B cell (primary cell): ENCODE measurements at regions not wholly inside any gene's neighbourhood (a gene's known extent, or its start where the extent isn't known, plus 50 kb on each side); places are given as distances from the start of the nearest gene placed in this dataset.

Source experiments
- ATAC-seq: fragments of 200-7000 bp; cut with Tn5 transposase; one replicate; pipeline ENCODE4 v1.10.0; 2021; ENCODE audit warnings: low read depth, mild to moderate bottlenecking, moderate number of reproducible peaks, moderate library complexity
- CTCF ChIA-PET: fragments of 350-600 bp; sonication (Branson Sonifier 250); formaldehyde crosslinking; loops from one replicate; lab custom pipeline; 2021; ENCODE audit warnings: antibody characterized with exemption, inconsistent platforms; lab: Charles Lee
- POLR2A ChIA-PET: fragments of 350-600 bp; sonication (Branson Sonifier 250); formaldehyde crosslinking; loops from one replicate; lab custom pipeline; 2021; ENCODE audit warnings: antibody characterized with exemption; lab: Charles Lee
- DNase-seq: peaks from one replicate; pipeline ENCODE4 v3.0.0; 2013
- H2AFZ ChIP-seq: 2 replicates; pipeline ENCODE4 v1.6.1; 2012; ENCODE audit warnings: mild to moderate bottlenecking, low read depth, low read length; ENCODE audit not compliant: insufficient read depth, poor library complexity, severe bottlenecking
- H3K27ac ChIP-seq, 2 donors: 1 replicate in 1 of 2; 2 replicates in 1 of 2; pipeline ENCODE4 v1.5.1; 2012 to 2013; ENCODE audit warnings: low read length in 2 of 2, mild to moderate bottlenecking in 2 of 2, moderate library complexity in 1 of 2
- H3K27me3 ChIP-seq, 4 experiments: fragments of 200-600 bp in 1 of 4; sonication (generic) in 1 of 4; replicated peaks in 1 of 4; 1 replicate in 2 of 4; 2 replicates in 2 of 4; pipeline versions ENCODE4 v1.6.1 to v1.7.0; 2013 to 2016; ENCODE audit warnings: low read length in 3 of 4, mild to moderate bottlenecking in 2 of 4, mixed read lengths in 1 of 4, moderate library complexity in 1 of 4; ENCODE audit not compliant: insufficient read depth in 4 of 4, control insufficient read depth in 3 of 4; ENCODE audit errors: control extremely low read depth in 1 of 4
- H3K36me3 ChIP-seq, 2 experiments: replicated peaks in 1 of 2; 1 replicate in 1 of 2; 2 replicates in 1 of 2; pipeline versions ENCODE4 v1.6.1 to v1.7.1; 2013; ENCODE audit warnings: low read length in 1 of 2; ENCODE audit not compliant: insufficient read depth in 2 of 2, control insufficient read depth in 1 of 2; ENCODE audit errors: control extremely low read depth in 1 of 2, extremely low read depth in 1 of 2
- H3K4me1 ChIP-seq, 2 donors: fragments of 200-600 bp in 1 of 2; sonication (generic) in 1 of 2; 1 replicate in 1 of 2; 2 replicates in 1 of 2; pipeline versions ENCODE4 v1.5.1 to v1.6.1; 2013 to 2017; ENCODE audit warnings: low read length in 2 of 2; ENCODE audit not compliant: control insufficient read depth in 2 of 2, insufficient read depth in 2 of 2
- H3K4me2 ChIP-seq: replicated peaks from 2 replicates; pipeline ENCODE3; 2012; ENCODE audit warnings: mild to moderate bottlenecking, low read depth, low read length; ENCODE audit not compliant: poor library complexity, severe bottlenecking
- H3K4me3 ChIP-seq, 5 experiments: fragments of 200-600 bp in 1 of 5; sonication (generic) in 1 of 5; 1 replicate in 3 of 5; 2 replicates in 2 of 5; pipeline versions ENCODE4 v1.5.1 to v1.7.0; 2011 to 2016; ENCODE audit warnings: low read length in 4 of 5, mild to moderate bottlenecking in 4 of 5, low read depth in 2 of 5, control low read depth in 1 of 5, moderate library complexity in 1 of 5; ENCODE audit not compliant: insufficient read depth in 1 of 5; ENCODE audit errors: control extremely low read depth in 1 of 5, extremely low read depth in 1 of 5
- H3K79me2 ChIP-seq: fragments of 200-600 bp; sonication (generic); one replicate; pipeline ENCODE4 v1.6.0; 2016; ENCODE audit warnings: low read length; ENCODE audit not compliant: control insufficient read depth, insufficient read depth
- H3K9ac ChIP-seq: fragments of 200-600 bp; sonication (generic); 2 replicates; pipeline ENCODE4 v1.6.1; 2017; ENCODE audit warnings: mild to moderate bottlenecking, low read length, moderate library complexity
- H3K9me3 ChIP-seq, 3 donors: one replicate each; pipeline versions ENCODE4 v1.6.1 to v1.7.1; 2013; ENCODE audit warnings: low read length in 2 of 3; ENCODE audit not compliant: control insufficient read depth in 2 of 3, insufficient read depth in 1 of 3; ENCODE audit errors: control extremely low read depth in 1 of 3
- H4K20me1 ChIP-seq: 2 replicates; pipeline ENCODE4 v1.6.0; 2012; ENCODE audit warnings: mild to moderate bottlenecking, low read length; ENCODE audit not compliant: insufficient read depth, control insufficient read depth, poor library complexity, severe bottlenecking
- H3K27ac Mint-ChIP-seq: one replicate; pipeline ENCODE4 v1.8.0; 2021; ENCODE audit warnings: mixed read lengths
- H3K27me3 Mint-ChIP-seq: one replicate; pipeline ENCODE4 v1.8.0; 2021; ENCODE audit warnings: mixed read lengths
- H3K4me1 Mint-ChIP-seq: one replicate; pipeline ENCODE4 v1.8.0; 2021; ENCODE audit warnings: mixed read lengths
- H3K4me3 Mint-ChIP-seq: one replicate; pipeline ENCODE4 v1.8.0; 2021; ENCODE audit warnings: mixed read lengths
- H3K9me3 Mint-ChIP-seq: one replicate; pipeline ENCODE4 v1.8.0; 2022; ENCODE audit warnings: mixed read lengths; ENCODE audit not compliant: insufficient read depth
- CTCF ChIP-seq: fragments of 200-600 bp; IDR thresholded peaks from one replicate; pipeline ENCODE4 v1.8.0; 2022; ENCODE audit warnings: antibody characterized with exemption, mild to moderate bottlenecking
- EZH2 ChIP-seq: IDR thresholded peaks from 2 replicates; pipeline ENCODE4 v1.6.1; 2012; ENCODE audit warnings: borderline replicate concordance, low read depth, mild to moderate bottlenecking, moderate library complexity, low read length; ENCODE audit not compliant: insufficient read depth, poor library complexity, severe bottlenecking
- WGBS: methylation state at CpG from one replicate; pipeline ENCODE4 v1.1.5; 2013; ENCODE audit warnings: missing lambda C conversion rate; ENCODE audit not compliant: insufficient coverage; 5-methylcytosine and 5-hydroxymethylcytosine counted together
- intact Hi-C: fragments of 100-400 bp; cut with micrococcal nuclease; formaldehyde crosslinking; loops from one replicate; pipeline ENCODE4 v1.10.0; 2022

GRCh38 chr21:16619281-16619680 is 889.5 kb downstream of the USP25 start:
- intact Hi-C loops = no loop called here
- Mint-ChIP-seq H3K4me1 (no peaks in the 10 kb centered on the region), H3K9me3 (peaks cover 12% of the 10 kb centered on the region), H3K4me3 (no peak overlapping the region), H3K27me3 (no peaks in the 10 kb centered on the region), H3K27ac (no peak overlapping the region)
- Histone ChIP-seq H3K27me3 (no peaks in the 10 kb centered on the region), H4K20me1 (no peaks in the 10 kb centered on the region), H3K4me2 (no peak overlapping the region), H3K4me3 (no peak overlapping the region), H3K27ac (no peak overlapping the region), H3K9me3 (peaks cover 0 to 5% (median 0%) of the 10 kb centered on the region in 3 donors), H3K36me3 (no peaks in the 10 kb centered on the region), H3K79me2 (no peaks in the 10 kb centered on the region), H3K4me1 (no peaks in the 10 kb centered on the region), H3K9ac (no peak overlapping the region), H2AFZ (no peak overlapping the region)
- ChIA-PET CTCF (no interaction called here), POLR2A (no interaction called here)
- ATAC-seq (no peak), DNase-seq (no peak)
- TF ChIP-seq CTCF (no peak), EZH2 (no peak)
- WGBS = 90% methylated on average over 1 of the region's 2 CpGs

GRCh38 chr21:16620786-16621320 is 891.1 kb downstream of the USP25 start:
- Histone ChIP-seq H3K36me3 (no peaks in the 10 kb centered on the region), H3K79me2 (no peaks in the 10 kb centered on the region), H3K27me3 (no peaks in the 10 kb centered on the region), H4K20me1 (no peaks in the 10 kb centered on the region), H3K9me3 (peaks cover 0 to 5% (median 0%) of the 10 kb centered on the region in 3 donors), H3K4me3 (no peak overlapping the region), H3K9ac (no peak overlapping the region), H2AFZ (no peak overlapping the region), H3K27ac (no peak overlapping the region), H3K4me1 (no peaks in the 10 kb centered on the region), H3K4me2 (no peak overlapping the region)
- ATAC-seq (no peak), DNase-seq (no peak)
- intact Hi-C loops = no loop called here
- Mint-ChIP-seq H3K27me3 (no peaks in the 10 kb centered on the region), H3K9me3 (peaks cover 12% of the 10 kb centered on the region), H3K4me1 (no peaks in the 10 kb centered on the region), H3K4me3 (no peak overlapping the region), H3K27ac (no peak overlapping the region)
- ChIA-PET CTCF (no interaction called here), POLR2A (no interaction called here)
- no CpG with 5 or more reads among the region's 1 CpG for WGBS
- TF ChIP-seq CTCF (no peak), EZH2 (no peak)
